ENCODE measurements at regions not wholly inside any gene's neighbourhood (a gene's known extent, or its start where the extent isn't known, plus 50 kb on each side); places are given as distances from the start of the nearest gene placed in this dataset.

- no peak for DNase-seq
Measured at GRCh38 chr20:11229772-11230171, 556.0 kb upstream of the JAG1 start.

- no peak for DNase-seq
Measured at GRCh38 chr20:11230999-11231398, 557.2 kb upstream of the JAG1 start.

- no peak for DNase-seq
Measured at GRCh38 chr20:11231742-11232648, 558.2 kb upstream of the JAG1 start.

- DNase-seq: no peak
Measured at GRCh38 chr20:11232896-11233295, 559.1 kb upstream of the JAG1 start.

GRCh38 chr20:11234181-11234580 lies 560.4 kb upstream of the JAG1 start:
- DNase-seq: no peak

- no peak for DNase-seq
Measured at GRCh38 chr20:11234608-11235007, 560.8 kb upstream of the JAG1 start.

GRCh38 chr20:11235058-11235457 lies 561.3 kb upstream of the JAG1 start:
- DNase-seq: no peak

- DNase-seq: no peak
Measured at GRCh38 chr20:11242320-11242719, 568.5 kb upstream of the JAG1 start.

GRCh38 chr20:11245431-11245830 lies 571.6 kb upstream of the JAG1 start:
- DNase-seq: no peak

GRCh38 chr20:11246251-11246775 lies 572.5 kb upstream of the JAG1 start:
- DNase-seq: no peak

GRCh38 chr20:11247046-11248010 lies 573.5 kb upstream of the JAG1 start:
- DNase-seq: no peak

- no peak for DNase-seq
Measured at GRCh38 chr20:11248011-11248409, 574.2 kb upstream of the JAG1 start.

- no peak for DNase-seq
Measured at GRCh38 chr20:11248687-11249638, 575.2 kb upstream of the JAG1 start.

- no peak for DNase-seq
Measured at GRCh38 chr20:11249683-11250082, 575.9 kb upstream of the JAG1 start.

- DNase-seq: no peak
Measured at GRCh38 chr20:11252447-11252846, 578.6 kb upstream of the JAG1 start.

- no peak for DNase-seq
Measured at GRCh38 chr20:11255455-11255854, 581.7 kb upstream of the JAG1 start.

- no peak for DNase-seq
Measured at GRCh38 chr20:11255860-11256259, 582.1 kb upstream of the JAG1 start.

- no peak for DNase-seq
Measured at GRCh38 chr20:11260611-11261010, 586.8 kb upstream of the JAG1 start.

- no peak for DNase-seq
Measured at GRCh38 chr20:11261533-11262000, 587.8 kb upstream of the JAG1 start.

GRCh38 chr20:11266571-11266970 lies 592.8 kb upstream of the JAG1 start:
- no peak for DNase-seq

- peak in 1 of 2 experiments; percentile 20 for DNase-seq
Measured at GRCh38 chr20:11267131-11267761, 593.4 kb upstream of the JAG1 start.

All from SHP77 (cell line).